ENCODE measurements at regions not wholly inside any gene's neighbourhood (a gene's known extent, or its start where the extent isn't known, plus 50 kb on each side); places are given as distances from the start of the nearest gene placed in this dataset.

DNA sequence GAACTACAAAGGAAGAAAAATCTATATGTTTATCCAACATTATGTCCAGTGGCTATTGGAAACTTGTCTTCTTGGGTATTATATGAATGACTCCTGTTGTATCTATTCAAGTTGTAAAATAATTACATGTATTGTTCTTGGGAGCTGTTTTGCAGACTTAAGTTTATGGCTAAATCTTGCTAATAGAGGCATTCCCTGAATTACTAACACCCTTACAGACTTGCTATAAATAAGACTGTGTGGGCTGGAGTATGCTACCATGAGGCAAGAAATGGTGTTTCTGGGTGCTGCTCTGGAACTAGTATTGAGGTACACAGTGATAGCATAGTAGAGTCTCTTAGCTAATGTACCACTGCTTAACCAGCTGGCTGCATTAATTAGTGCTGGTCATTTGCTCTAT is 155.1 kb downstream of the HIPK3 start:
- Histone ChIP-seq H3K9me3 (no peaks in the 10 kb centered on the region), H3K4me3 (no peak overlapping the region), H3K27me3 (no peaks in the 10 kb centered on the region), H3K36me3 (no peaks in the 10 kb centered on the region), H3K27ac (no peak overlapping the region), H3K4me1 (no peaks in the 10 kb centered on the region)
- no peak for ATAC-seq
- TF ChIP-seq, protein P1, sequence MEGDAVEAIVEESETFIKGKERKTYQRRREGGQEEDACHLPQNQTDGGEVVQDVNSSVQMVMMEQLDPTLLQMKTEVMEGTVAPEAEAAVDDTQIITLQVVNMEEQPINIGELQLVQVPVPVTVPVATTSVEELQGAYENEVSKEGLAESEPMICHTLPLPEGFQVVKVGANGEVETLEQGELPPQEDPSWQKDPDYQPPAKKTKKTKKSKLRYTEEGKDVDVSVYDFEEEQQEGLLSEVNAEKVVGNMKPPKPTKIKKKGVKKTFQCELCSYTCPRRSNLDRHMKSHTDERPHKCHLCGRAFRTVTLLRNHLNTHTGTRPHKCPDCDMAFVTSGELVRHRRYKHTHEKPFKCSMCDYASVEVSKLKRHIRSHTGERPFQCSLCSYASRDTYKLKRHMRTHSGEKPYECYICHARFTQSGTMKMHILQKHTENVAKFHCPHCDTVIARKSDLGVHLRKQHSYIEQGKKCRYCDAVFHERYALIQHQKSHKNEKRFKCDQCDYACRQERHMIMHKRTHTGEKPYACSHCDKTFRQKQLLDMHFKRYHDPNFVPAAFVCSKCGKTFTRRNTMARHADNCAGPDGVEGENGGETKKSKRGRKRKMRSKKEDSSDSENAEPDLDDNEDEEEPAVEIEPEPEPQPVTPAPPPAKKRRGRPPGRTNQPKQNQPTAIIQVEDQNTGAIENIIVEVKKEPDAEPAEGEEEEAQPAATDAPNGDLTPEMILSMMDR (IDR thresholded peaks at IDR 0.05 in 4 of 5, conservative IDR thresholded peaks at IDR 0.05 in 1 of 5): no peak
- no peak for TF ChIP-seq POLR2A (IDR thresholded peaks at IDR 0.05)
- DNase-seq: no peak
- in situ Hi-C loops (cut with MboI; ENCODE audit: low sequenced_read_pairs in 4 of 4) (no loop called here), intact Hi-C loops (cut with DNase I; ENCODE audit: low total_unique reads) (no loop called here)

DNA sequence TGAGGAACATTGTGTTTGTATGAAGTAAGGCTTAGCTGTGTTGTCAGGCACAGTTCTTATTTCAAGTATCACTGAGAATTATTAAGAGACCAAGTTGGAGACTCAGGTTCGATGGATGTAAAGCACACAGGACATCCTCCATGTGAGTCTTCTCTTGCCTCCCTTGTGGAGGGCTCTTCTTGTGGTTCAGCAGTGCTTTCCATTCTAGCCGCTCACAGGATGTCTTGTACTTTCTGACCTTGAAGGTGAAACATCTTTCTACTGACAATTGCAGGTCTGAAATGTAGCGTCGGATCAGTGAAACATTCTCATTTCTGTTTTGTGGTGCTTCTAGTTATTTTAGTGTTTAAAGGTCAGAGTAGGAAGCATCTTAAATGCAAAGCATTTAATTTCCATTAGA is 154.6 kb downstream of the HIPK3 start:
- in situ Hi-C loops (cut with MboI; ENCODE audit: low sequenced_read_pairs in 4 of 4): no loop called here
- H3K27me3 ChIP-seq: no peaks in the 10 kb centered on the region
- H3K4me1 ChIP-seq: no peaks in the 10 kb centered on the region
- no peak for DNase-seq
- no peak overlapping the region for H3K4me3 ChIP-seq
- intact Hi-C loops (cut with DNase I; ENCODE audit: low total_unique reads): no loop called here
- no peaks in the 10 kb centered on the region for H3K9me3 ChIP-seq
- ATAC-seq: no peak
- TF ChIP-seq POLR2A (IDR thresholded peaks at IDR 0.05): no peak
- TF ChIP-seq, protein P1 (IDR thresholded peaks at IDR 0.05 in 4 of 5, conservative IDR thresholded peaks at IDR 0.05 in 1 of 5): no peak
- no peaks in the 10 kb centered on the region for H3K36me3 ChIP-seq
- H3K27ac ChIP-seq: no peak overlapping the region

DNA sequence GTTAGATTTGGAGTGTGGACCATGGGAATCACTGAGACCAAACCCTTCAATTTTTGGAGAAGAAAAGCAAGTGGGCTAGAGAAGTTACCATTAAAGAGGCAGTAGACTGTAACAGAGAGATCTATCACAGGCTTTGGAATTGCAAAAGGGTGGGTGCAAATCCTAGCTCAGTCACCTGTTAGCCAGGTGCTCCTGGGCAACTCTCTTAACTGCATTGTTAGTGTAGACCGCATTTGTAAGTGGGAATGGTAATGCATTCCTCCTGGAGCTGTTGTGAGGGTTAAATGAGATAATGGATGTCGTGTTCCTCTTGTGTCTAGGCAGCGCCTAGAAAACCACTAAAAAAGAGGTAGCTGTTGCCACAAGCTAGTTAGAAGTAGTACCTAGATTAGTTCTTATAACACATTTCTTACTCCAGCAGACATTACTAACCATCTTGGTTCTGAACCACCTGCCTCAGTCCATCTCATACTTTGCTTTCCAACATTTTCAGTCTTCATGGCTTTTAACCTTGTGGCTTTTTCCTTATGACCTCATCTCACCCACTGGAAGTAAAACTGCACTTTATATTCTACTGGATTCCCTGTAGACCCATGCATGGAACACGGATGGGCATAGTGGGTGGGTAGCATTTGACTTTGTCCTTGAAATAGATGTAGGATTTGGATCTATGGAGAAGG is 153.0 kb downstream of the HIPK3 start:
- DNase-seq: no peak
- no peak for TF ChIP-seq POLR2A (IDR thresholded peaks at IDR 0.05)
- TF ChIP-seq, protein P1 (IDR thresholded peaks at IDR 0.05 in 4 of 5, conservative IDR thresholded peaks at IDR 0.05 in 1 of 5): no peak
- H3K4me1 ChIP-seq: no peaks in the 10 kb centered on the region
- no peak overlapping the region for H3K4me3 ChIP-seq
- intact Hi-C loops (cut with DNase I; ENCODE audit: low total_unique reads): no loop called here
- H3K9me3 ChIP-seq: no peaks in the 10 kb centered on the region
- no peak for ATAC-seq
- no peak overlapping the region for H3K27ac ChIP-seq
- in situ Hi-C loops (cut with MboI; ENCODE audit: low sequenced_read_pairs in 4 of 4): no loop called here
- H3K36me3 ChIP-seq: no peaks in the 10 kb centered on the region
- H3K27me3 ChIP-seq: no peaks in the 10 kb centered on the region

Data from gastrocnemius medialis (tissue), 4 donors.